Uterus (tissue), 3 donors: ENCODE measurements at regions not wholly inside any gene's neighbourhood (a gene's known extent, or its start where the extent isn't known, plus 50 kb on each side); places are given as distances from the start of the nearest gene placed in this dataset.

Experiments used
- DNase-seq, 2 donors: peaks; one replicate each; pipeline ENCODE4 v3.0.0-alpha.2; 2019 to 2020
- H3K27ac ChIP-seq, 2 donors: fragments of 200-600 bp; sonication (generic); 1 replicate in 1 of 2; 2 replicates in 1 of 2; pipeline ENCODE4 v1.5.1; 2016 to 2018
- H3K27me3 ChIP-seq, 2 donors: fragments of 200-600 bp; sonication (generic); one replicate each; pipeline ENCODE4 v1.5.1; 2018 to 2019; ENCODE audit warnings: control low read depth in 1 of 2
- H3K36me3 ChIP-seq, 2 donors: fragments of 200-600 bp; sonication (generic); one replicate each; pipeline ENCODE4 v1.5.1; 2019; ENCODE audit warnings: control low read depth in 1 of 2
- H3K4me1 ChIP-seq, 2 donors: fragments of 200-600 bp; sonication (generic); one replicate each; pipeline ENCODE4 v1.5.1; 2018 to 2019; ENCODE audit warnings: control low read depth in 1 of 2
- H3K4me3 ChIP-seq, 2 donors: fragments of 200-600 bp; sonication (generic); 1 replicate in 1 of 2; 2 replicates in 1 of 2; pipeline ENCODE4 v1.5.1; 2018 to 2019; ENCODE audit warnings: mild to moderate bottlenecking in 1 of 2
- H3K9me3 ChIP-seq, 2 donors: fragments of 200-600 bp; sonication (generic); one replicate each; pipeline ENCODE4 v1.5.1; 2019; ENCODE audit warnings: control low read depth in 1 of 2
- CTCF ChIP-seq, 4 experiments: fragments of 200-600 bp in 2 of 4; fragments of 450-650 bp in 2 of 4; sonication (generic) in 2 of 4; IDR thresholded peaks; one replicate each; pipeline ENCODE4 v1.5.1; 2016 to 2019; ENCODE audit warnings: antibody characterized with exemption in 4 of 4, mild to moderate bottlenecking in 2 of 4, moderate library complexity in 1 of 4
- POLR2A ChIP-seq, 2 donors: fragments of 450-650 bp; IDR thresholded peaks; one replicate each; pipeline ENCODE4 v1.6.1; 2016; ENCODE audit warnings: antibody characterized with exemption in 2 of 2, mild to moderate bottlenecking in 1 of 2, moderate library complexity in 1 of 2
- intact Hi-C: fragments of 100-400 bp; cut with DNase I; formaldehyde crosslinking; loops from one replicate; pipeline ENCODE4 v1.15.1; 2023; ENCODE audit warnings: low total_unique reads
- donor health status: DM: yes; HTN: yes; CAD: no.

GRCh38 chr6:14783594-14783993 lies 462.3 kb upstream of the JARID2 start:
- TF ChIP-seq POLR2A (IDR thresholded peaks at IDR 0.05) = no peak
- TF ChIP-seq CTCF (IDR thresholded peaks at IDR 0.05) = no peak
- no peak for DNase-seq
- H3K36me3 ChIP-seq = no peaks in the 10 kb centered on the region
- no peak overlapping the region for H3K4me3 ChIP-seq
- intact Hi-C loops = no loop called here
- H3K4me1 ChIP-seq = no peaks in the 10 kb centered on the region
- no peak overlapping the region for H3K27ac ChIP-seq
- no peaks in the 10 kb centered on the region for H3K9me3 ChIP-seq
- no peaks in the 10 kb centered on the region for H3K27me3 ChIP-seq

DNA sequence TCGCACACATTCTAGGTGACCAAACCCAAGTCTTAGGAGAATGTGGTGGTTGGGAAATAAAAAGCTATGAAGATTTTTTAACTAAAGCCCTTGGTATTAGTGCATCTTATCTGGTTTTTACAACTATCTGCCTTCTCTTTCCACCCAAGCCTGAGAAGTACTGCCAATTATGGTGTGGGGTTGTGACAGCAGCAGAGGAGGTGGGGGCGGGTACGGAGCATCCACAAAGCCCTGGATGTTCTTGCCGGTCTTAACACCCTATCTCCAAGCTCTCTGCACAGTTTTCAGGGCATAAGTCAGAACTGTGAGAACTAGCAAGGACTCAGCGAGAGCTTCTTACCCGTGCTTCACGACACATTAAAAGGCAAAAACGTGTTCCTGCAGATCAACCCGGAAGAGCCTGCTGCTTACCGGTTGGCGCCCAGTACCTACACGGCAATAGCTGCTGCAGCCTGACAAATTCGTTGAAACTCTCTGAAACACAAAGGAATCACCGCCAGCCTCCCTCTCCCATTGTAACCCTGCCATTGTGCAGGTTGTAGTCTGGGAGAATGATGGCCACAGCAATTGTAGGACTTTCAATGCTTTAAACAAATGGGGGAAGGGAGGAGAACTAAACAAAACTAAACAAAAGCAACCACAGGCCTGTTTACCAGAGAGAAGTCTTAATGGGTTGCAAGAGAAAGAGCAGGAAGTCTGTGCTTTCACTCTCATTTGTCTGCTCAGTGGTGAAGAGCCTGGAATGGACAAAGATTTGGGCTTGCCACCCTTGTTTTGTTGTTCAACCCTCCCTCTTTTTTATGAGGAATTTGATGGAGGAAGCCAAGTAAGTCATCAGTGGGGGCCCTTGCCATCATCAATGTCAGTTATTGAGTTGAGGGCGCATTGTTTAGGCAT lies 461.0 kb upstream of the JARID2 start:
- no peaks in the 10 kb centered on the region for H3K4me1 ChIP-seq
- no peaks in the 10 kb centered on the region for H3K27me3 ChIP-seq
- H3K9me3 ChIP-seq = no peaks in the 10 kb centered on the region
- no peak for DNase-seq
- intact Hi-C loops = no loop called here
- H3K4me3 ChIP-seq = no peak overlapping the region
- TF ChIP-seq POLR2A (IDR thresholded peaks at IDR 0.05) = no peak
- TF ChIP-seq CTCF (IDR thresholded peaks at IDR 0.05) = no peak
- no peak overlapping the region for H3K27ac ChIP-seq
- H3K36me3 ChIP-seq = no peaks in the 10 kb centered on the region

DNA sequence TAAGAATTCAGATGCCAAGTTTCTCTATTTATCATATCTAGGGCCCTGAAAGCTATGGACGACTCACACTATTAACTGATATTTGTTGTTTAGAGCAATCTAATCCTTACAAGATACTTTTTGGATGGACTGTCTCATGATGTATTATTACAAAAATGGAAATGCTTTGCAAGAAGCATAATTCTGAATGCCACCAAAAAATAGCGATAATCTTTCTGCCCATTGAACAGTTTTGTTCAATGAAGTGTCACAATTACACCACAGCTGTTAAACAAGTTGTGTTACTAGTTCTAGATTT lies 460.4 kb upstream of the JARID2 start:
- Histone ChIP-seq H3K27me3 (no peaks in the 10 kb centered on the region), H3K9me3 (no peaks in the 10 kb centered on the region), H3K27ac (no peak overlapping the region), H3K4me1 (no peaks in the 10 kb centered on the region), H3K4me3 (no peak overlapping the region), H3K36me3 (no peaks in the 10 kb centered on the region)
- no peak for DNase-seq
- no peak for TF ChIP-seq CTCF (IDR thresholded peaks at IDR 0.05)
- TF ChIP-seq POLR2A (IDR thresholded peaks at IDR 0.05) = no peak
- intact Hi-C loops = no loop called here

GRCh38 chr6:14786008-14786407 lies 459.9 kb upstream of the JARID2 start:
- Histone ChIP-seq H3K4me1 (no peaks in the 10 kb centered on the region), H3K9me3 (no peaks in the 10 kb centered on the region), H3K27me3 (no peaks in the 10 kb centered on the region), H3K4me3 (no peak overlapping the region), H3K27ac (no peak overlapping the region), H3K36me3 (no peaks in the 10 kb centered on the region)
- TF ChIP-seq POLR2A (IDR thresholded peaks at IDR 0.05) (no peak), CTCF (IDR thresholded peaks at IDR 0.05) (no peak)
- DNase-seq = no peak
- intact Hi-C loops = no loop called here

- Histone ChIP-seq H3K27me3 (no peaks in the 10 kb centered on the region), H3K4me3 (no peak overlapping the region), H3K9me3 (no peaks in the 10 kb centered on the region), H3K27ac (no peak overlapping the region), H3K36me3 (no peaks in the 10 kb centered on the region), H3K4me1 (no peaks in the 10 kb centered on the region)
- intact Hi-C loops = no loop called here
- TF ChIP-seq POLR2A (IDR thresholded peaks at IDR 0.05) (no peak), CTCF (IDR thresholded peaks at IDR 0.05) (no peak)
- DNase-seq = no peak
Measured at GRCh38 chr6:14786455-14786854, 459.4 kb upstream of the JARID2 start.
